ENCODE measurements at regions not wholly inside any gene's neighbourhood (a gene's known extent, or its start where the extent isn't known, plus 50 kb on each side); places are given as distances from the start of the nearest gene placed in this dataset.

DNA sequence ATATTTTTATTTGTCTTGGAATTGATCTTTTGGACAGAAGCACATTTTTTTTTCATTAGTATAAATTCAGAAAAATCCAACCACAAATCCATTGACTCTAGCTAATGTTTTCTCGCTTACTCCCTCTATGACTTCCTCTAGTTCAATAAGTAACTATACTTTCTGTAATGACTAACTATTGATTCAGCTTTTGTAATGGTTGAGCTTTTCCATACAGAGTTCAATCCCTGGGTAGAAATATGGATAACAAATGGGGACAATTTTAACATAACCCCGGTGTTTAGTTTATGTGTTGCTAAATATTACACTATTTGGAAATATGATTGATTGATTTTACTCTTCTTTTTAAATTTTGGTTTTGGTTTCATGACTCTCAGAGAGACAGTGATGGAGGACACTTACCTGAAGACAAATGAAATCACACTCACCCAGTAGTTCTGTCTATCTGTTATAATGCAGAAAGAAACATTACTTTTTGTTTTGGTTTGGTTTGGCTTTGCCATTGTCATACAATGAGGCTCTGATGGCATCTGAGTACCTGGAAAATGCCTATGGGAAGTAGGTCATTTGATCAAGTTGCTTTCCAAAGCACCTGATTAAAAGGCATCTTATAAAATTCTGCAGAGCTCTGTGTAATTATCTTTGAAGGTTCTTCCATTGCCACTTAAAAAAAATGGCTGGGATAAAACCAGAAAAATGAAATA lies 309.7 kb upstream of the MPDZ start:
- TF ChIP-seq ARNT (IDR thresholded peaks at IDR 0.05) (no peak), FOXM1 (IDR thresholded peaks at IDR 0.05; ENCODE audit: borderline replicate concordance) (no peak), ELF4 (IDR thresholded peaks at IDR 0.05) (no peak), L3MBTL2 (conservative IDR thresholded peaks at IDR 0.05) (no peak), SP1 (IDR thresholded peaks at IDR 0.05) (no peak), SUZ12 (IDR thresholded peaks at IDR 0.05) (no peak), FOXK2 (IDR thresholded peaks at IDR 0.05) (no peak), FOXA1 (IDR thresholded peaks at IDR 0.05) (no peak), ZNF384 (IDR thresholded peaks at IDR 0.05) (no peak), HDGF (IDR thresholded peaks at IDR 0.05; ENCODE audit: borderline replicate concordance) (no peak), LEF1 (IDR thresholded peaks at IDR 0.05; ENCODE audit: borderline replicate concordance) (no peak), BHLHE40 (IDR thresholded peaks at IDR 0.05; ENCODE audit: borderline replicate concordance) (no peak), NFRKB (IDR thresholded peaks at IDR 0.05) (no peak)

All from HEK293T (cell line).